Naive B cell (primary cell): ENCODE measurements at regions not wholly inside any gene's neighbourhood (a gene's known extent, or its start where the extent isn't known, plus 50 kb on each side); places are given as distances from the start of the nearest gene placed in this dataset.

Source experiments
- ATAC-seq, 2 donors: fragments of 150-1000 bp; cut with Tn5 transposase; 2 replicates each; pipeline ENCODE4 v1.10.0; 2021; ENCODE audit warnings: low read depth in 2 of 2, mild to moderate bottlenecking in 2 of 2, moderate library complexity in 2 of 2
- DNase-seq: peaks from one replicate; pipeline ENCODE4 v3.0.0; 2022
- H3K27ac Mint-ChIP-seq, 6 donors: one replicate each; pipeline ENCODE4 v1.8.0; 2020 to 2022; ENCODE audit warnings: mild to moderate bottlenecking in 6 of 6, mixed read lengths in 6 of 6, moderate library complexity in 5 of 6, inconsistent platforms in 2 of 6
- H3K27me3 Mint-ChIP-seq, 3 donors: one replicate each; pipeline ENCODE4 v1.8.0; 2021 to 2022; ENCODE audit warnings: mixed read lengths in 3 of 3, mild to moderate bottlenecking in 1 of 3
- H3K36me3 Mint-ChIP-seq, 2 donors: one replicate each; pipeline ENCODE4 v1.8.0; 2020 to 2022; ENCODE audit warnings: mixed read lengths in 2 of 2, inconsistent platforms in 1 of 2, mild to moderate bottlenecking in 1 of 2
- H3K4me1 Mint-ChIP-seq, 3 donors: one replicate each; pipeline ENCODE4 v1.8.0; 2020 to 2022; ENCODE audit warnings: mixed read lengths in 3 of 3, inconsistent platforms in 1 of 3, mild to moderate bottlenecking in 1 of 3, moderate library complexity in 1 of 3
- H3K4me3 Mint-ChIP-seq, 8 donors: one replicate each; pipeline ENCODE4 v1.8.0; 2020 to 2022; ENCODE audit warnings: mild to moderate bottlenecking in 8 of 8, mixed read lengths in 8 of 8, moderate library complexity in 8 of 8, inconsistent platforms in 2 of 8
- H3K9me3 Mint-ChIP-seq, 7 donors: one replicate each; pipeline ENCODE4 v1.8.0; 2020 to 2022; ENCODE audit warnings: mixed read lengths in 7 of 7, mild to moderate bottlenecking in 5 of 7, inconsistent platforms in 2 of 7, moderate library complexity in 1 of 7

- Mint-ChIP-seq H3K4me1 (no peaks in the 10 kb centered on the region), H3K27ac (no peak overlapping the region), H3K27me3 (no peaks in the 10 kb centered on the region), H3K9me3 (peaks cover 0 to 5% (median 0%) of the 10 kb centered on the region in 7 donors), H3K36me3 (no peaks in the 10 kb centered on the region), H3K4me3 (no peak overlapping the region)
- DNase-seq (no peak), ATAC-seq (no peak)
Observed at GRCh38 chr3:117565777-117566176, 856.2 kb downstream of the TUSC7 start.

- H3K4me3 Mint-ChIP-seq: no peak overlapping the region
- no peaks in the 10 kb centered on the region for H3K36me3 Mint-ChIP-seq
- DNase-seq (no peak), ATAC-seq (no peak)
- no peaks in the 10 kb centered on the region for H3K27me3 Mint-ChIP-seq
- H3K4me1 Mint-ChIP-seq: no peaks in the 10 kb centered on the region
- peaks cover 0 to 5% (median 0%) of the 10 kb centered on the region in 7 donors for H3K9me3 Mint-ChIP-seq
- no peak overlapping the region for H3K27ac Mint-ChIP-seq
Observed at GRCh38 chr3:117566926-117567325, 857.3 kb downstream of the TUSC7 start.

- DNase-seq (no peak), ATAC-seq (no peak)
- Mint-ChIP-seq H3K27ac (no peak overlapping the region), H3K4me1 (no peaks in the 10 kb centered on the region), H3K36me3 (no peaks in the 10 kb centered on the region), H3K9me3 (peaks cover 0 to 5% (median 0%) of the 10 kb centered on the region in 7 donors), H3K27me3 (no peaks in the 10 kb centered on the region), H3K4me3 (no peak overlapping the region)
Observed at GRCh38 chr3:117567382-117567781, 857.8 kb downstream of the TUSC7 start.

- H3K27me3 Mint-ChIP-seq: peaks cover 0 to 3% (median 0%) of the 10 kb centered on the region in 3 donors
- ATAC-seq: no peak
Observed at GRCh38 chr3:117567906-117568305, 858.3 kb downstream of the TUSC7 start.

GRCh38 chr3:117572786-117573185 is 863.2 kb downstream of the TUSC7 start:
- H3K36me3 Mint-ChIP-seq: no peaks in the 10 kb centered on the region
- H3K27ac Mint-ChIP-seq: no peak overlapping the region
- H3K27me3 Mint-ChIP-seq: peaks cover 0 to 4% (median 0%) of the 10 kb centered on the region in 3 donors
- H3K9me3 Mint-ChIP-seq: peaks cover 0 to 19% (median 2%) of the 10 kb centered on the region in 7 donors
- ATAC-seq (no peak), DNase-seq (no peak)
- no peak overlapping the region for H3K4me3 Mint-ChIP-seq
- H3K4me1 Mint-ChIP-seq: no peaks in the 10 kb centered on the region

More at GRCh38 chr3:117567906-117568305, 858.3 kb downstream of the TUSC7 start:
- no peak for DNase-seq
- no peak overlapping the region for H3K4me3 Mint-ChIP-seq
- H3K27ac Mint-ChIP-seq: no peak overlapping the region
- peaks cover 0 to 5% (median 0%) of the 10 kb centered on the region in 7 donors for H3K9me3 Mint-ChIP-seq
- no peaks in the 10 kb centered on the region for H3K4me1 Mint-ChIP-seq
- no peaks in the 10 kb centered on the region for H3K36me3 Mint-ChIP-seq

GRCh38 chr3:117580806-117581205 is 871.2 kb downstream of the TUSC7 start:
- no peak for ATAC-seq

GRCh38 chr3:117586161-117586560 is 876.6 kb downstream of the TUSC7 start:
- Mint-ChIP-seq H3K4me3 (no peak overlapping the region), H3K9me3 (no peaks in the 10 kb centered on the region), H3K27me3 (no peaks in the 10 kb centered on the region), H3K4me1 (no peaks in the 10 kb centered on the region), H3K36me3 (no peaks in the 10 kb centered on the region), H3K27ac (no peak overlapping the region)
- DNase-seq (no peak), ATAC-seq (no peak)

More at GRCh38 chr3:117580806-117581205, 871.2 kb downstream of the TUSC7 start:
- Mint-ChIP-seq H3K4me3 (no peak overlapping the region), H3K27ac (no peak overlapping the region), H3K9me3 (peaks cover 0 to 18% (median 2%) of the 10 kb centered on the region in 7 donors), H3K36me3 (no peaks in the 10 kb centered on the region), H3K4me1 (no peaks in the 10 kb centered on the region), H3K27me3 (no peaks in the 10 kb centered on the region)
- DNase-seq: no peak

GRCh38 chr3:117587416-117587815 is 877.8 kb downstream of the TUSC7 start:
- H3K9me3 Mint-ChIP-seq: no peaks in the 10 kb centered on the region
- DNase-seq: no peak

GRCh38 chr3:117589454-117589853 is 879.9 kb downstream of the TUSC7 start:
- peak overlapping the region in 1 of 6 donors; percentile 7 for H3K27ac Mint-ChIP-seq
- no peak for DNase-seq
- H3K27me3 Mint-ChIP-seq: no peaks in the 10 kb centered on the region
- H3K4me1 Mint-ChIP-seq: no peaks in the 10 kb centered on the region
- H3K9me3 Mint-ChIP-seq: no peaks in the 10 kb centered on the region
- no peak overlapping the region for H3K4me3 Mint-ChIP-seq
- no peaks in the 10 kb centered on the region for H3K36me3 Mint-ChIP-seq
- no peak for ATAC-seq

More at GRCh38 chr3:117587416-117587815, 877.8 kb downstream of the TUSC7 start:
- H3K27ac Mint-ChIP-seq: no peak overlapping the region
- H3K4me1 Mint-ChIP-seq: no peaks in the 10 kb centered on the region
- no peak for ATAC-seq
- H3K4me3 Mint-ChIP-seq: no peak overlapping the region
- no peaks in the 10 kb centered on the region for H3K27me3 Mint-ChIP-seq
- H3K36me3 Mint-ChIP-seq: no peaks in the 10 kb centered on the region

GRCh38 chr3:117595615-117596014 is 886.0 kb downstream of the TUSC7 start:
- Mint-ChIP-seq H3K9me3 (peaks cover 0 to 6% (median 0%) of the 10 kb centered on the region in 7 donors), H3K27ac (peak overlapping the region in 1 of 6 donors; percentile 6), H3K27me3 (no peaks in the 10 kb centered on the region), H3K4me3 (no peak overlapping the region), H3K4me1 (no peaks in the 10 kb centered on the region), H3K36me3 (no peaks in the 10 kb centered on the region)
- no peak for DNase-seq
- no peak for ATAC-seq

GRCh38 chr3:117596503-117596902 is 886.9 kb downstream of the TUSC7 start:
- Mint-ChIP-seq H3K27me3 (no peaks in the 10 kb centered on the region), H3K9me3 (peaks cover 0 to 6% (median 0%) of the 10 kb centered on the region in 7 donors), H3K4me3 (no peak overlapping the region), H3K27ac (peak overlapping the region in 2 of 6 donors; percentile 7 to 42), H3K4me1 (no peaks in the 10 kb centered on the region), H3K36me3 (no peaks in the 10 kb centered on the region)
- no peak for DNase-seq
- ATAC-seq: no peak

- Mint-ChIP-seq H3K9me3 (peaks cover 0 to 6% (median 0%) of the 10 kb centered on the region in 7 donors), H3K4me1 (no peaks in the 10 kb centered on the region), H3K27me3 (no peaks in the 10 kb centered on the region), H3K27ac (no peak overlapping the region), H3K36me3 (no peaks in the 10 kb centered on the region), H3K4me3 (no peak overlapping the region)
- no peak for DNase-seq
- no peak for ATAC-seq
Observed at GRCh38 chr3:117597865-117598264, 888.3 kb downstream of the TUSC7 start.

GRCh38 chr3:117600112-117600511 is 890.5 kb downstream of the TUSC7 start:
- ATAC-seq (no peak), DNase-seq (no peak)
- Mint-ChIP-seq H3K27ac (no peak overlapping the region), H3K9me3 (peaks cover 0 to 6% (median 0%) of the 10 kb centered on the region in 7 donors), H3K36me3 (no peaks in the 10 kb centered on the region), H3K4me3 (no peak overlapping the region), H3K27me3 (no peaks in the 10 kb centered on the region), H3K4me1 (no peaks in the 10 kb centered on the region)

- no peak overlapping the region for H3K4me3 Mint-ChIP-seq
- peaks cover 0 to 6% (median 0%) of the 10 kb centered on the region in 7 donors for H3K9me3 Mint-ChIP-seq
- no peaks in the 10 kb centered on the region for H3K27me3 Mint-ChIP-seq
- no peak for ATAC-seq
- DNase-seq: no peak
- H3K36me3 Mint-ChIP-seq: no peaks in the 10 kb centered on the region
- no peaks in the 10 kb centered on the region for H3K4me1 Mint-ChIP-seq
- no peak overlapping the region for H3K27ac Mint-ChIP-seq
Observed at GRCh38 chr3:117600666-117601065, 891.1 kb downstream of the TUSC7 start.
